C4-2B (cell line): ENCODE measurements at regions not wholly inside any gene's neighbourhood (a gene's known extent, or its start where the extent isn't known, plus 50 kb on each side); places are given as distances from the start of the nearest gene placed in this dataset.
A peak's percentile ranks its signal among the peaks of the same experiment; 100 is the strongest.

Source experiments
- CTCF ChIP-seq: fragments of 450-650 bp; conservative IDR thresholded peaks from 2 replicates; pipeline ENCODE4 v1.5.1; 2017; ENCODE audit warnings: mild to moderate bottlenecking
- ZFX ChIP-seq: fragments of 450-650 bp; IDR thresholded peaks from 2 replicates; pipeline ENCODE4 v1.6.1; 2017

GRCh38 chr2:196468394-196468793 is 171.1 kb upstream of the CCDC150 start:
- TF ChIP-seq CTCF = peak; percentile 33
- no peak for TF ChIP-seq ZFX
